BLaER1 treated with 17β-estradiol and CSF1 and Interleukin-3, amounts not matched to agents 10 nM and 100 nM (cell line): ENCODE measurements at regions not wholly inside any gene's neighbourhood (a gene's known extent, or its start where the extent isn't known, plus 50 kb on each side); places are given as distances from the start of the nearest gene placed in this dataset.

Source experiments
- H3K27ac ChIP-seq, 11 experiments: shearing (Covaris generic); formaldehyde crosslinking; 2 replicates each; pipeline ENCODE4 v1.8.1; 2022
- H3K27me3 ChIP-seq, 11 experiments: shearing (Covaris generic); formaldehyde crosslinking; 2 replicates each; pipeline ENCODE4 v1.8.1; 2022
- H3K36me3 ChIP-seq, 11 experiments: shearing (Covaris generic); formaldehyde crosslinking; 2 replicates each; pipeline ENCODE4 v1.8.1; 2022
- H3K4me1 ChIP-seq, 10 experiments: shearing (Covaris generic); formaldehyde crosslinking; 2 replicates each; pipeline ENCODE4 v1.8.1; 2022
- H3K4me2 ChIP-seq, 11 experiments: shearing (Covaris generic); formaldehyde crosslinking; 2 replicates each; pipeline ENCODE4 v1.8.1; 2022
- H3K4me3 ChIP-seq, 10 experiments: shearing (Covaris generic); formaldehyde crosslinking; 2 replicates each; pipeline ENCODE4 v1.8.1; 2022
- H3K9ac ChIP-seq, 11 experiments: shearing (Covaris generic); formaldehyde crosslinking; 2 replicates each; pipeline ENCODE4 v1.8.1; 2022
- H3K9me3 ChIP-seq, 11 experiments: shearing (Covaris generic); formaldehyde crosslinking; replicated peaks in 1 of 11; 2 replicates each; pipeline ENCODE4 v1.8.1; 2022
- H4K20me1 ChIP-seq, 11 experiments: shearing (Covaris generic); formaldehyde crosslinking; 2 replicates each; pipeline ENCODE4 v1.8.1; 2022
- Cebpa-rat ChIP-seq, 11 experiments: shearing (Covaris generic); IDR thresholded peaks; 2 replicates each; pipeline ENCODE4 v1.8.1; 2022

- H3K4me2 ChIP-seq = no peak overlapping the region
- no peak overlapping the region for H3K27ac ChIP-seq
- no peaks in the 10 kb centered on the region for H3K36me3 ChIP-seq
- H3K9me3 ChIP-seq = no peaks in the 10 kb centered on the region
- no peak overlapping the region for H3K9ac ChIP-seq
- peaks cover 0 to 8% (median 0%) of the 10 kb centered on the region in 10 experiments; a peak in 3 of 20 replicates for H3K4me1 ChIP-seq
- TF ChIP-seq Cebpa-rat (IDR thresholded peaks at IDR 0.05) = no peak
- no peaks in the 10 kb centered on the region for H3K27me3 ChIP-seq
- H3K4me3 ChIP-seq = no peak overlapping the region
- H4K20me1 ChIP-seq = no peaks in the 10 kb centered on the region
Observed at GRCh38 chr17:52841971-52842370, 683.5 kb upstream of the CA10 start.

DNA sequence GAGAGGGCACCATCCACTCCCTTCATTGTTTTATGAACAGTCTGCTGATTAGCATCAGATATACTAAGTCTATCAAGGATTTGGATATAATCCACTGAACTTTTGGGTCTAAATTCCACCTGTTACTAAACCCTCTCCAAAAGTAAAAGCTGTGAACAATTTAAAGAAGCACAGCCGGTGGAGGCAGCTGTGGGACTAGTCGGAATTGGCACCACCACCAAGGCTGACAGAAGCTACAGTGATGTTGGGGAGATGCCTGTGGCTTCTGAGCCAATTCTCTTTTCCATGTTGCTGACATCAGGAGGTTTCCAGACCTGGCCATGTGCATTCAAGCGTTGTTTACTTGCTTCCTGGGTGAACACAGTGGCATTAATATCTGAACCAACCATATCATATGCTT lies 679.0 kb upstream of the CA10 start:
- no peaks in the 10 kb centered on the region for H3K36me3 ChIP-seq
- H3K9me3 ChIP-seq = no peaks in the 10 kb centered on the region
- no peak overlapping the region for H3K27ac ChIP-seq
- no peak overlapping the region for H3K4me3 ChIP-seq
- peaks cover 0 to 3% (median 0%) of the 10 kb centered on the region in 10 experiments; a peak in 3 of 20 replicates for H3K4me1 ChIP-seq
- no peak for TF ChIP-seq Cebpa-rat (IDR thresholded peaks at IDR 0.05)
- H4K20me1 ChIP-seq = no peaks in the 10 kb centered on the region
- H3K4me2 ChIP-seq = no peak overlapping the region
- no peak overlapping the region for H3K9ac ChIP-seq
- H3K27me3 ChIP-seq = no peaks in the 10 kb centered on the region

DNA sequence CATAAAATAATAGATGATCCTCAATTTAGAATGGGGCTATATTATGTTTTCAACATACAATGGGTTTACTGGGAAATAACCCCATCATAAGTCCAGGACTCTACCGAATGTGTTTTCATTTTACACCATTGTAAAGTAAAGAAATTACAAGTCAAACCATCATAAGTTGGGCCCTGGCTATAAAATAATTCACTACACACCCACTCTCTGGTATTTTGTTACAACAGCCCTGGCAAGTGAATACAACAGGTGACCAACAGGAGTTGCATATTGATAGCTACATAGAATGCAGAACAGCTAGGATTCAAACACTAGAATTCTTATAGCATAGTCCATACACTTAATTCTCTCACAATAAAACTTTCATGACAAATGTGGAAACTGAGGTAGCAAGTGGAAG lies 673.0 kb upstream of the CA10 start:
- no peaks in the 10 kb centered on the region for H4K20me1 ChIP-seq
- no peaks in the 10 kb centered on the region for H3K4me1 ChIP-seq
- no peak overlapping the region for H3K4me3 ChIP-seq
- H3K4me2 ChIP-seq = no peak overlapping the region
- no peak for TF ChIP-seq Cebpa-rat (IDR thresholded peaks at IDR 0.05)
- H3K9ac ChIP-seq = no peak overlapping the region
- H3K27ac ChIP-seq = no peak overlapping the region
- no peaks in the 10 kb centered on the region for H3K36me3 ChIP-seq
- H3K9me3 ChIP-seq = no peaks in the 10 kb centered on the region
- no peaks in the 10 kb centered on the region for H3K27me3 ChIP-seq

DNA sequence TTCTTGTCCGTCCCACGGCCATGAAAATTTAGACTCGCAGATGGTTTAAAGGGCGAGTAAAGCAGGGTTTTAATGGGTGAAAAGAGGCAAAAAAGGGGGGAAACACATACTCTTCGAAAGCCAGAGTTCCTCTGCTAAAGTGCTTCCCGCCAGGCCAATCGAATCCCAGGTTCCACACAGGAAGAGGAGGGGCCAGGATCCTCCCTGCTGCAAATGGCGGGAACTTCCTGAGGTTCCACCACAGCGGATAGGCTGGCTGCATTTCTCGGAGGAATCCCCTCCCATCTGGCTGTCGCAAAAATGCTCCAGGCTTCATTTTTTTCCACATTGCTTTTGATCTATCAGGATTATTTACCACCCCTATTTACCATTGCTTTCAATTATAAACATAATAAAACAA lies 670.1 kb upstream of the CA10 start:
- H3K27me3 ChIP-seq = no peaks in the 10 kb centered on the region
- H3K4me1 ChIP-seq = no peaks in the 10 kb centered on the region
- no peak overlapping the region for H3K4me3 ChIP-seq

DNA sequence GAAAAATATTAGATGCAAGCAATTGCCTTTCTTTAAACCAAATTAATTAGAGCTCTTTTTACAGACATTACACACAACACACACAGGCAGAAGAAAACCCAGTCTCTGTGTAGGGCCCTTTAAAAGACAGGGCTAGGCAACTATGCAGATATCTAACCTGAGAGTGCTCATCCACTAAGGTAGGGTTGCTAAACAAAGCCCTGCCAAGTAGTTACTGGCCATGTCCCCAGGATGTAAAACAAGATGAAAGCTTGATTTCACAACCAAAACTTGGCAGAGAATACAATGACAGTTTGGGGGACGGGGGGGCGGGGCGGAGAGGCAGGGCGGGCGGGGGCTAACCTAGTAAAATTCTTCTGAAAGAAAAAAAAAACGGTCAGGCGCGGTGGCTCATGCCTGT lies 669.0 kb upstream of the CA10 start:
- no peaks in the 10 kb centered on the region for H3K36me3 ChIP-seq
- no peaks in the 10 kb centered on the region for H3K27me3 ChIP-seq
- no peak overlapping the region for H3K9ac ChIP-seq
- TF ChIP-seq Cebpa-rat (IDR thresholded peaks at IDR 0.05) = no peak
- H4K20me1 ChIP-seq = no peaks in the 10 kb centered on the region
- no peak overlapping the region for H3K4me3 ChIP-seq
- no peak overlapping the region for H3K4me2 ChIP-seq
- no peak overlapping the region for H3K27ac ChIP-seq
- H3K9me3 ChIP-seq = no peaks in the 10 kb centered on the region
- no peaks in the 10 kb centered on the region for H3K4me1 ChIP-seq

More for the DNA sequence above, 670.1 kb upstream of the CA10 start:
- no peak for TF ChIP-seq Cebpa-rat (IDR thresholded peaks at IDR 0.05)
- Histone ChIP-seq H3K27ac (no peak overlapping the region), H3K36me3 (no peaks in the 10 kb centered on the region), H3K9ac (no peak overlapping the region), H4K20me1 (no peaks in the 10 kb centered on the region), H3K4me2 (no peak overlapping the region), H3K9me3 (no peaks in the 10 kb centered on the region)

- H3K4me1 ChIP-seq = no peaks in the 10 kb centered on the region
- no peak overlapping the region for H3K27ac ChIP-seq
- H3K4me3 ChIP-seq = no peak overlapping the region
- H3K36me3 ChIP-seq = no peaks in the 10 kb centered on the region
- H4K20me1 ChIP-seq = no peaks in the 10 kb centered on the region
- TF ChIP-seq Cebpa-rat (IDR thresholded peaks at IDR 0.05) = no peak
- H3K9ac ChIP-seq = no peak overlapping the region
- H3K27me3 ChIP-seq = no peaks in the 10 kb centered on the region
- no peak overlapping the region for H3K4me2 ChIP-seq
- no peaks in the 10 kb centered on the region for H3K9me3 ChIP-seq
Observed at GRCh38 chr17:52824542-52824941, 666.0 kb upstream of the CA10 start.

DNA sequence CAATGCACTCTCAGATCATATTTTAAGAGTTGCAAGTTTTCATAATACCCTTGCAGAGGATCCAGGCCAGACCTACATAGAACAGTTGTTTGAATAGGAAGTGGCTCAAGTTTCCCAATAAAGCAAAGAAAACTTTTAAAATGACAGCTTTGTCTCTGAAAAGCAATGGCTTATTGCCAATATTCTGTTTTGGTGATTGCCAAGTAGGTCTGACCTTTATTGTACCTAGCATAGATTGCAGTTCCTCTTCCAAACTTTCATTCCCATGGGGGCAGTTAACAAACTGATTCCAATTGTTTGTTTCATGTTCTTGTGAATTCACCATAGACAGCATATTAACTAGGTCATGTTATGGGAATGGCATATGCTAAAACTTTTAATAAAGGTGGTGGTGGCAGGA lies 664.6 kb upstream of the CA10 start:
- no peaks in the 10 kb centered on the region for H3K9me3 ChIP-seq
- no peak overlapping the region for H3K9ac ChIP-seq
- no peaks in the 10 kb centered on the region for H4K20me1 ChIP-seq
- TF ChIP-seq Cebpa-rat (IDR thresholded peaks at IDR 0.05) = no peak
- H3K36me3 ChIP-seq = no peaks in the 10 kb centered on the region
- H3K4me2 ChIP-seq = no peak overlapping the region
- H3K4me1 ChIP-seq = no peaks in the 10 kb centered on the region
- no peak overlapping the region for H3K27ac ChIP-seq
- no peak overlapping the region for H3K4me3 ChIP-seq
- no peaks in the 10 kb centered on the region for H3K27me3 ChIP-seq

DNA sequence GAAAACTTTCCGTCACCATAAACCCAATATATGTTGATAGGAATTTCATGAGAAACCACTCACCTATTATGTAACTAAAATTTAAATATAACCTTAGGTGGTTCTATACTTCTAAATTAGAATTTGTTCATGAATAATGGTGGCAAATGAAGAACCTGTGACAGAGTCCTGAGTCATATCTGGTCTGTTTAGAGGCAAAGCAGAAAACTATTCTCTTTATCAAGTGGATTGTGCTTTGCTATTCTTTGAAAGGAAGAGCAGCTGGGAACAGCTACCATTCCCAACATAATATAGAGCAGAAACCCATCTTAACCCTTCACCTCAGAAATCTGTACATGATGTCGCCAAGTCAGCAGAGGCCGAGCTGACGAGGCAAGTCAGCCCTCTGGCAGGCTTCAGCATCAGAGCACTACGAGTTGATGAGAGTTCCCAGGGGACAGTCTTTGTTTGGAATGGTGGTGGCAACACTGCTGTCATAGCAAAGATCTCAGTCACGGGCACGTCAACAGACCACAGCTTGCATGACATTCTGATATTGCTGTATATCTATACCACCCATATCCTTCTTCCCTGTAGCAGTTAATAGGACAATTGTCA lies 631.9 kb upstream of the CA10 start:
- H3K4me2 ChIP-seq = peak overlapping the region in 7 of 11 experiments; percentile 18 to 44 (median 33); a peak in 10 of 22 replicates
- no peaks in the 10 kb centered on the region for H3K27me3 ChIP-seq
- no peak for TF ChIP-seq Cebpa-rat (IDR thresholded peaks at IDR 0.05)
- no peak overlapping the region for H3K4me3 ChIP-seq
- no peaks in the 10 kb centered on the region for H4K20me1 ChIP-seq
- peaks cover 0 to 10% (median 6%) of the 10 kb centered on the region in 10 experiments; a peak in 9 of 20 replicates for H3K4me1 ChIP-seq
- no peak overlapping the region for H3K9ac ChIP-seq
- H3K36me3 ChIP-seq = no peaks in the 10 kb centered on the region
- H3K9me3 ChIP-seq = no peaks in the 10 kb centered on the region
- no peak overlapping the region for H3K27ac ChIP-seq

DNA sequence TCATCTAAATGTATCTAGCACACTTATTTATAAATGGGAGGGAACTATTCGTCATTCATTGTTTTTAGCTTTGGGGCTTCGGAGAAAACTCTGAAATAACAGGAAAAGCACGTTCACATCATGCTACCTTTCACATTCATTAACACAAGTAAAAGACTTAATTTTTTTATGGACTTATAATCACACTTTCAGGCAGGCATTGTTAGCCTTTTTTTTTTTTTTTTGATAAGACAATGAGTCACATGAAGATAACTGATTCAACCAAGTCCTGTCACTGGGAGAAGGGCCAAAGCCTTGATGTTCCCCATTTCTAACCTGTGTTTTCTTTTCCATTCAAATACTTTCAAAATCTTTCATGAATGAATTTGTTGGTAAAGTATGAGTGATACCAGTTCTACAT lies 631.3 kb upstream of the CA10 start:
- no peak overlapping the region for H3K27ac ChIP-seq
- H3K36me3 ChIP-seq = no peaks in the 10 kb centered on the region
- no peaks in the 10 kb centered on the region for H4K20me1 ChIP-seq
- peaks cover 0 to 10% (median 6%) of the 10 kb centered on the region in 10 experiments; a peak in 9 of 20 replicates for H3K4me1 ChIP-seq
- H3K9ac ChIP-seq = no peak overlapping the region
- H3K9me3 ChIP-seq = no peaks in the 10 kb centered on the region
- no peak overlapping the region for H3K4me3 ChIP-seq
- no peaks in the 10 kb centered on the region for H3K27me3 ChIP-seq
- H3K4me2 ChIP-seq = no peak overlapping the region
- no peak for TF ChIP-seq Cebpa-rat (IDR thresholded peaks at IDR 0.05)

GRCh38 chr17:52776234-52776633 lies 617.7 kb upstream of the CA10 start:
- H3K27ac ChIP-seq = no peak overlapping the region

More at GRCh38 chr17:52776234-52776633, 617.7 kb upstream of the CA10 start:
- H3K4me2 ChIP-seq = no peak overlapping the region
- H4K20me1 ChIP-seq = no peaks in the 10 kb centered on the region
- H3K4me3 ChIP-seq = no peak overlapping the region
- H3K27me3 ChIP-seq = no peaks in the 10 kb centered on the region
- no peaks in the 10 kb centered on the region for H3K4me1 ChIP-seq
- H3K9me3 ChIP-seq = no peaks in the 10 kb centered on the region
- no peak for TF ChIP-seq Cebpa-rat (IDR thresholded peaks at IDR 0.05)
- H3K36me3 ChIP-seq = no peaks in the 10 kb centered on the region
- H3K9ac ChIP-seq = no peak overlapping the region
